ENCODE measurements at regions not wholly inside any gene's neighbourhood (a gene's known extent, or its start where the extent isn't known, plus 50 kb on each side); places are given as distances from the start of the nearest gene placed in this dataset.

GRCh38 chr16:86963600-86964575, 353.3 kb downstream of the C16orf95 start:
- Histone ChIP-seq H3K27ac (ENCODE audit: low read depth, low read length) (no peak overlapping the region), H3K9ac (ENCODE audit: low read length in 5 of 5) (no peak overlapping the region), H3K4me1 (ENCODE audit: control insufficient read depth in 5 of 5, insufficient read depth in 5 of 5, low read length in 5 of 5) (peaks cover 0 to 2% (median 0%) of the 10 kb centered on the region in 5 donors), H3K4me3 (ENCODE audit: low read depth in 1 of 5, low read length in 5 of 5) (no peak overlapping the region), H3K36me3 (ENCODE audit: control insufficient read depth in 5 of 5, insufficient read depth in 5 of 5, low read length in 5 of 5) (no peaks in the 10 kb centered on the region), H3K27me3 (ENCODE audit: control insufficient read depth in 5 of 5, insufficient read depth in 4 of 5, low read length in 5 of 5) (peaks cover 15 to 43% (median 35%) of the 10 kb centered on the region in 5 donors), H3K9me3 (ENCODE audit: control insufficient read depth in 5 of 5, low read length in 5 of 5) (no peaks in the 10 kb centered on the region)

- Histone ChIP-seq H3K36me3 (ENCODE audit: control insufficient read depth in 5 of 5, insufficient read depth in 5 of 5, low read length in 5 of 5) (no peaks in the 10 kb centered on the region), H3K4me1 (ENCODE audit: control insufficient read depth in 5 of 5, insufficient read depth in 5 of 5, low read length in 5 of 5) (peaks cover 0 to 2% (median 0%) of the 10 kb centered on the region in 5 donors), H3K9ac (ENCODE audit: low read length in 5 of 5) (no peak overlapping the region), H3K27ac (ENCODE audit: low read depth, low read length) (no peak overlapping the region), H3K4me3 (ENCODE audit: low read depth in 1 of 5, low read length in 5 of 5) (no peak overlapping the region), H3K27me3 (ENCODE audit: control insufficient read depth in 5 of 5, insufficient read depth in 4 of 5, low read length in 5 of 5) (peaks cover 15 to 39% (median 29%) of the 10 kb centered on the region in 5 donors), H3K9me3 (ENCODE audit: control insufficient read depth in 5 of 5, low read length in 5 of 5) (peaks cover 0 to 2% (median 0%) of the 10 kb centered on the region in 5 donors)
Observed at GRCh38 chr16:86964796-86965241, 352.4 kb downstream of the C16orf95 start.

- H3K9me3 ChIP-seq (ENCODE audit: control insufficient read depth in 5 of 5, low read length in 5 of 5): peaks cover 0 to 7% (median 3%) of the 10 kb centered on the region in 5 donors
- H3K27me3 ChIP-seq (ENCODE audit: control insufficient read depth in 5 of 5, insufficient read depth in 4 of 5, low read length in 5 of 5): peaks cover 13 to 34% (median 24%) of the 10 kb centered on the region in 5 donors
Observed at GRCh38 chr16:86965331-86965730, 351.9 kb downstream of the C16orf95 start.

GRCh38 chr16:86965840-86966550, 351.2 kb downstream of the C16orf95 start:
- Histone ChIP-seq H3K27ac (ENCODE audit: low read depth, low read length) (no peak overlapping the region), H3K4me3 (ENCODE audit: low read depth in 1 of 5, low read length in 5 of 5) (no peak overlapping the region), H3K27me3 (ENCODE audit: control insufficient read depth in 5 of 5, insufficient read depth in 4 of 5, low read length in 5 of 5) (peaks cover 10 to 34% (median 17%) of the 10 kb centered on the region in 5 donors), H3K9me3 (ENCODE audit: control insufficient read depth in 5 of 5, low read length in 5 of 5) (peaks cover 0 to 11% (median 3%) of the 10 kb centered on the region in 5 donors), H3K9ac (ENCODE audit: low read length in 5 of 5) (no peak overlapping the region), H3K4me1 (ENCODE audit: control insufficient read depth in 5 of 5, insufficient read depth in 5 of 5, low read length in 5 of 5) (no peaks in the 10 kb centered on the region), H3K36me3 (ENCODE audit: control insufficient read depth in 5 of 5, insufficient read depth in 5 of 5, low read length in 5 of 5) (no peaks in the 10 kb centered on the region)

More at GRCh38 chr16:86965331-86965730, 351.9 kb downstream of the C16orf95 start:
- Histone ChIP-seq H3K4me3 (ENCODE audit: low read depth in 1 of 5, low read length in 5 of 5) (no peak overlapping the region), H3K4me1 (ENCODE audit: control insufficient read depth in 5 of 5, insufficient read depth in 5 of 5, low read length in 5 of 5) (peaks cover 0 to 2% (median 0%) of the 10 kb centered on the region in 5 donors), H3K27ac (ENCODE audit: low read depth, low read length) (no peak overlapping the region), H3K36me3 (ENCODE audit: control insufficient read depth in 5 of 5, insufficient read depth in 5 of 5, low read length in 5 of 5) (no peaks in the 10 kb centered on the region), H3K9ac (ENCODE audit: low read length in 5 of 5) (no peak overlapping the region)

GRCh38 chr16:86966777-86967176, 350.4 kb downstream of the C16orf95 start:
- no peak overlapping the region for H3K27ac ChIP-seq (ENCODE audit: low read depth, low read length)
- H3K27me3 ChIP-seq (ENCODE audit: control insufficient read depth in 5 of 5, insufficient read depth in 4 of 5, low read length in 5 of 5): peaks cover 6 to 26% (median 11%) of the 10 kb centered on the region in 5 donors

GRCh38 chr16:86968866-86969265, 348.3 kb downstream of the C16orf95 start:
- Histone ChIP-seq H3K4me3 (ENCODE audit: low read depth in 1 of 5, low read length in 5 of 5) (no peak overlapping the region), H3K9ac (ENCODE audit: low read length in 5 of 5) (no peak overlapping the region), H3K27me3 (ENCODE audit: control insufficient read depth in 5 of 5, insufficient read depth in 4 of 5, low read length in 5 of 5) (peaks cover 4 to 26% (median 12%) of the 10 kb centered on the region in 5 donors), H3K36me3 (ENCODE audit: control insufficient read depth in 5 of 5, insufficient read depth in 5 of 5, low read length in 5 of 5) (no peaks in the 10 kb centered on the region), H3K27ac (ENCODE audit: low read depth, low read length) (no peak overlapping the region), H3K9me3 (ENCODE audit: control insufficient read depth in 5 of 5, low read length in 5 of 5) (peaks cover 0 to 13% (median 7%) of the 10 kb centered on the region in 5 donors), H3K4me1 (ENCODE audit: control insufficient read depth in 5 of 5, insufficient read depth in 5 of 5, low read length in 5 of 5) (no peaks in the 10 kb centered on the region)

More at GRCh38 chr16:86966777-86967176, 350.4 kb downstream of the C16orf95 start:
- peaks cover 0 to 11% (median 3%) of the 10 kb centered on the region in 5 donors for H3K9me3 ChIP-seq (ENCODE audit: control insufficient read depth in 5 of 5, low read length in 5 of 5)
- H3K4me1 ChIP-seq (ENCODE audit: control insufficient read depth in 5 of 5, insufficient read depth in 5 of 5, low read length in 5 of 5): no peaks in the 10 kb centered on the region
- H3K36me3 ChIP-seq (ENCODE audit: control insufficient read depth in 5 of 5, insufficient read depth in 5 of 5, low read length in 5 of 5): no peaks in the 10 kb centered on the region
- H3K4me3 ChIP-seq (ENCODE audit: low read depth in 1 of 5, low read length in 5 of 5): no peak overlapping the region
- H3K9ac ChIP-seq (ENCODE audit: low read length in 5 of 5): no peak overlapping the region

- Histone ChIP-seq H3K4me1 (ENCODE audit: control insufficient read depth in 5 of 5, insufficient read depth in 5 of 5, low read length in 5 of 5) (no peaks in the 10 kb centered on the region), H3K9ac (ENCODE audit: low read length in 5 of 5) (no peak overlapping the region), H3K9me3 (ENCODE audit: control insufficient read depth in 5 of 5, low read length in 5 of 5) (peaks cover 0 to 18% (median 10%) of the 10 kb centered on the region in 5 donors), H3K36me3 (ENCODE audit: control insufficient read depth in 5 of 5, insufficient read depth in 5 of 5, low read length in 5 of 5) (no peaks in the 10 kb centered on the region), H3K27me3 (ENCODE audit: control insufficient read depth in 5 of 5, insufficient read depth in 4 of 5, low read length in 5 of 5) (peaks cover 4 to 19% (median 6%) of the 10 kb centered on the region in 5 donors), H3K27ac (ENCODE audit: low read depth, low read length) (no peak overlapping the region), H3K4me3 (ENCODE audit: low read depth in 1 of 5, low read length in 5 of 5) (no peak overlapping the region)
Observed at GRCh38 chr16:86969716-86970115, 347.5 kb downstream of the C16orf95 start.

GRCh38 chr16:86970279-86970678, 346.9 kb downstream of the C16orf95 start:
- no peaks in the 10 kb centered on the region for H3K36me3 ChIP-seq (ENCODE audit: control insufficient read depth in 5 of 5, insufficient read depth in 5 of 5, low read length in 5 of 5)
- peaks cover 4 to 16% (median 6%) of the 10 kb centered on the region in 5 donors for H3K27me3 ChIP-seq (ENCODE audit: control insufficient read depth in 5 of 5, insufficient read depth in 4 of 5, low read length in 5 of 5)
- H3K9ac ChIP-seq (ENCODE audit: low read length in 5 of 5): no peak overlapping the region
- peaks cover 0 to 18% (median 12%) of the 10 kb centered on the region in 5 donors for H3K9me3 ChIP-seq (ENCODE audit: control insufficient read depth in 5 of 5, low read length in 5 of 5)
- no peaks in the 10 kb centered on the region for H3K4me1 ChIP-seq (ENCODE audit: control insufficient read depth in 5 of 5, insufficient read depth in 5 of 5, low read length in 5 of 5)
- no peak overlapping the region for H3K4me3 ChIP-seq (ENCODE audit: low read depth in 1 of 5, low read length in 5 of 5)
- H3K27ac ChIP-seq (ENCODE audit: low read depth, low read length): no peak overlapping the region

GRCh38 chr16:86970726-86971125, 346.5 kb downstream of the C16orf95 start:
- Histone ChIP-seq H3K4me1 (ENCODE audit: control insufficient read depth in 5 of 5, insufficient read depth in 5 of 5, low read length in 5 of 5) (no peaks in the 10 kb centered on the region), H3K27me3 (ENCODE audit: control insufficient read depth in 5 of 5, insufficient read depth in 4 of 5, low read length in 5 of 5) (peaks cover 4 to 16% (median 6%) of the 10 kb centered on the region in 5 donors), H3K9ac (ENCODE audit: low read length in 5 of 5) (no peak overlapping the region), H3K4me3 (ENCODE audit: low read depth in 1 of 5, low read length in 5 of 5) (no peak overlapping the region), H3K36me3 (ENCODE audit: control insufficient read depth in 5 of 5, insufficient read depth in 5 of 5, low read length in 5 of 5) (no peaks in the 10 kb centered on the region), H3K9me3 (ENCODE audit: control insufficient read depth in 5 of 5, low read length in 5 of 5) (peaks cover 0 to 18% (median 14%) of the 10 kb centered on the region in 5 donors), H3K27ac (ENCODE audit: low read depth, low read length) (no peak overlapping the region)
